SK-N-SH (cell line): ENCODE measurements at regions not wholly inside any gene's neighbourhood (a gene's known extent, or its start where the extent isn't known, plus 50 kb on each side); places are given as distances from the start of the nearest gene placed in this dataset.
A peak's percentile ranks its signal among the peaks of the same experiment; 100 is the strongest.

Source experiments
- CTCF ChIA-PET: fragments of 300-600, 350-600 bp; formaldehyde crosslinking; extraction: SDS; loops from one replicate; lab custom pipeline; 2021; lab: Yijun Ruan, JAX
- POLR2A ChIA-PET: fragments of 350-600 bp; sonication (Branson Sonifier 250); formaldehyde crosslinking; extraction: SDS; loops from one replicate; lab custom pipeline; 2020; ENCODE audit warnings: antibody characterized with exemption, inconsistent platforms; lab: Yijun Ruan, JAX
- DNase-seq: peaks from one replicate; pipeline ENCODE4 v3.0.0; 2012
- H2AFZ ChIP-seq: fragments of 200-600 bp; sonication (generic); 2 replicates; pipeline ENCODE4 v1.8.1; 2016; ENCODE audit warnings: antibody characterized with exemption, mild to moderate bottlenecking, low read depth
- H3F3A ChIP-seq: fragments of 200-600 bp; sonication (generic); replicated peaks from 2 replicates; pipeline ENCODE3; 2016; ENCODE audit warnings: antibody characterized with exemption, mild to moderate bottlenecking; ENCODE audit not compliant: insufficient read depth
- H3K27ac ChIP-seq, 2 experiments: fragments of 200-500 bp in 1 of 2; fragments of 200-600 bp in 1 of 2; sonication (Bioruptor generic) in 1 of 2; sonication (generic), shearing (Covaris generic) in 1 of 2; 2 replicates each; pipeline versions ENCODE4 v1.5.1 to v1.6.1; 2014 to 2016; ENCODE audit warnings: low read depth in 2 of 2, inconsistent platforms in 1 of 2, low read length in 1 of 2, mild to moderate bottlenecking in 1 of 2, mixed read lengths in 1 of 2
- H3K27me3 ChIP-seq: fragments of 200-600 bp; sonication (generic), shearing (Covaris generic); 2 replicates; pipeline ENCODE4 v1.6.1; 2016; ENCODE audit warnings: mixed run types; ENCODE audit not compliant: insufficient read depth
- H3K36me3 ChIP-seq, 2 experiments: fragments of 200-500 bp in 1 of 2; fragments of 200-600 bp in 1 of 2; sonication (Bioruptor generic) in 1 of 2; sonication (generic) in 1 of 2; replicated peaks in 1 of 2; 2 replicates each; pipeline versions ENCODE3 to v1.5.1; 2014 to 2016; ENCODE audit warnings: low read length in 1 of 2, mild to moderate bottlenecking in 1 of 2; ENCODE audit not compliant: insufficient read depth in 2 of 2, control insufficient read depth in 1 of 2
- H3K4me1 ChIP-seq, 2 experiments: fragments of 200-500 bp in 1 of 2; fragments of 200-600 bp in 1 of 2; sonication (Bioruptor generic) in 1 of 2; sonication (generic), shearing (Covaris generic) in 1 of 2; 2 replicates each; pipeline versions ENCODE4 v1.5.1 to v1.6.1; 2014 to 2016; ENCODE audit warnings: low read depth in 1 of 2, low read length in 1 of 2, mixed run types in 1 of 2; ENCODE audit not compliant: insufficient read depth in 2 of 2, control insufficient read depth in 1 of 2
- H3K4me2 ChIP-seq: fragments of 200-600 bp; sonication (generic), shearing (Covaris generic); 2 replicates; pipeline ENCODE4 v1.6.1; 2017; ENCODE audit warnings: mixed run types
- H3K4me3 ChIP-seq, 2 experiments: fragments of 200-500 bp in 1 of 2; fragments of 200-600 bp in 1 of 2; sonication (Bioruptor generic) in 1 of 2; sonication (generic), shearing (Covaris generic) in 1 of 2; 2 replicates each; pipeline versions ENCODE4 v1.5.1 to v1.8.1; 2014 to 2016; ENCODE audit warnings: low read depth in 2 of 2, inconsistent platforms in 1 of 2, low read length in 1 of 2, mild to moderate bottlenecking in 1 of 2, mixed read lengths in 1 of 2, moderate library complexity in 1 of 2
- H3K79me2 ChIP-seq: fragments of 200-600 bp; sonication (generic); 2 replicates; pipeline ENCODE4 v1.8.1; 2017; ENCODE audit warnings: mild to moderate bottlenecking; ENCODE audit not compliant: insufficient read depth
- H3K9ac ChIP-seq: fragments of 200-600 bp; sonication (generic); 2 replicates; pipeline ENCODE4 v1.6.1; 2017; ENCODE audit warnings: mixed run types
- H3K9me2 ChIP-seq: fragments of 200-600 bp; sonication (generic); 2 replicates; pipeline ENCODE4 v1.6.1; 2017; ENCODE audit warnings: mixed run types
- H3K9me3 ChIP-seq: fragments of 200-600 bp; sonication (generic); 2 replicates; pipeline ENCODE4 v1.6.1; 2017; ENCODE audit warnings: mixed run types, mild to moderate bottlenecking, moderate library complexity
- H4K20me1 ChIP-seq: fragments of 200-600 bp; sonication (generic); 2 replicates; pipeline ENCODE4 v1.6.1; 2017; ENCODE audit warnings: mild to moderate bottlenecking, mixed run types; ENCODE audit not compliant: insufficient read depth
- CTCF ChIP-seq: fragments of 200-600 bp; sonication (generic); IDR thresholded peaks from 2 replicates; pipeline ENCODE4 v1.6.1; 2017; ENCODE audit warnings: antibody characterized with exemption, mild to moderate bottlenecking, moderate library complexity
- ELF1 ChIP-seq: IDR thresholded peaks from 2 replicates; pipeline ENCODE4 v1.4.0; 2012
- FOXJ3 ChIP-seq: sonication (generic); formaldehyde crosslinking; IDR thresholded peaks from 2 replicates; pipeline ENCODE4 v1.5.1; 2020; ENCODE audit warnings: mild to moderate bottlenecking, missing genetic modification reagents
- FOXM1 ChIP-seq: IDR thresholded peaks from 2 replicates; pipeline ENCODE4 v1.4.0; 2012; ENCODE audit warnings: low read depth, mild to moderate bottlenecking
- GABPA ChIP-seq: IDR thresholded peaks from 2 replicates; pipeline ENCODE4 v1.4.0; 2012; ENCODE audit warnings: low read depth, mild to moderate bottlenecking
- MAX ChIP-seq: IDR thresholded peaks from 2 replicates; pipeline ENCODE4 v1.4.0; 2012; ENCODE audit warnings: low read depth
- NFIC ChIP-seq: IDR thresholded peaks from 2 replicates; pipeline ENCODE4 v1.4.0; 2012; ENCODE audit warnings: borderline replicate concordance
- NRF1 ChIP-seq: IDR thresholded peaks from 2 replicates; pipeline ENCODE4 v1.6.1; 2012; ENCODE audit warnings: low read depth, mild to moderate bottlenecking, low read length
- PBX3 ChIP-seq: IDR thresholded peaks from 2 replicates; pipeline ENCODE4; 2012
- RCOR1 ChIP-seq: fragments of 150-350 bp; IDR thresholded peaks from 2 replicates; pipeline ENCODE4 v1.6.1; 2017; ENCODE audit warnings: antibody characterized with exemption, low read length
- RFX5 ChIP-seq: IDR thresholded peaks from 2 replicates; pipeline ENCODE4 v1.6.1; 2012; ENCODE audit warnings: mild to moderate bottlenecking, improper control_type of control experiment, low read length
- RXRA ChIP-seq: IDR thresholded peaks from 2 replicates; pipeline ENCODE4 v1.4.0; 2012; ENCODE audit warnings: low read depth, mild to moderate bottlenecking, borderline replicate concordance
- TAF1 ChIP-seq: IDR thresholded peaks from 2 replicates; pipeline ENCODE4 v1.6.1; 2012; ENCODE audit warnings: low read depth, mild to moderate bottlenecking, low read length, moderate library complexity, borderline replicate concordance
- TCF12 ChIP-seq: IDR thresholded peaks from 2 replicates; pipeline ENCODE4 v1.4.0; 2012
- USF1 ChIP-seq: IDR thresholded peaks from 2 replicates; pipeline ENCODE4 v1.4.0; 2012; ENCODE audit warnings: low read depth, borderline replicate concordance
- USF2 ChIP-seq: fragments of 150-350 bp; IDR thresholded peaks from 2 replicates; pipeline ENCODE4 v1.6.1; 2017; ENCODE audit warnings: antibody characterized with exemption, low read length, low read depth, borderline replicate concordance
- YY1 ChIP-seq: IDR thresholded peaks from 2 replicates; pipeline ENCODE4 v1.4.0; 2012; ENCODE audit warnings: low read depth, mild to moderate bottlenecking
- ZBTB33 ChIP-seq: IDR thresholded peaks from 2 replicates; pipeline ENCODE4 v1.4.0; 2012; ENCODE audit warnings: low read depth, borderline replicate concordance
- whole genome bisulfite sequencing: methylation state at CpG from one replicate; pipeline ENCODE4 v1.1.6; 2017; ENCODE audit warnings: low lambda C conversion rate; 5-methylcytosine and 5-hydroxymethylcytosine counted together

- H2AFZ ChIP-seq, result no peak overlapping the region; the same call in 1 of the 2 replicates
- H3K4me2 ChIP-seq, result no peak overlapping the region; the same call in 1 of the 2 replicates
- no peaks in the 10 kb centered on the region for H3K9me2 ChIP-seq
- H3K9ac ChIP-seq, result no peak overlapping the region
- TF ChIP-seq NFIC (no peak), YY1 (no peak), RXRA (no peak), USF1 (no peak), PBX3 (no peak), FOXJ3 (CRISPR knock-in tag) (no peak), GABPA (no peak), MAX (no peak), TCF12 (no peak), FOXM1 (no peak), USF2 (no peak), ZBTB33 (no peak), ELF1 (no peak), CTCF (no peak), NRF1 (no peak), TAF1 (no peak), RFX5 (no peak), RCOR1 (no peak)
- no peaks in the 10 kb centered on the region for H3K79me2 ChIP-seq
- no peaks in the 10 kb centered on the region for H3K36me3 ChIP-seq
- no peak overlapping the region for H3K4me3 ChIP-seq
- WGBS, result 66% methylated on average over 8 of the region's 8 CpGs
- no peaks in the 10 kb centered on the region for H4K20me1 ChIP-seq
- no peaks in the 10 kb centered on the region for H3F3A ChIP-seq
- POLR2A ChIA-PET, result no interaction called here
- DNase-seq, result no peak
- H3K4me1 ChIP-seq, result peaks cover 0 to 5% of the 10 kb centered on the region in 2 experiments; a peak in 2 of 4 replicates
- CTCF ChIA-PET, result interaction anchor here (1.0 kb wide), 1 partner anchor 39 kb away, joined by 3 read pairs; no protein-coding TSS in a partner anchor
- no peaks in the 10 kb centered on the region for H3K27me3 ChIP-seq
- no peaks in the 10 kb centered on the region for H3K9me3 ChIP-seq
- peak overlapping the region in 1 of 2 experiments; percentile 46; a peak in 2 of 4 replicates for H3K27ac ChIP-seq
Measured at GRCh38 chr12:124233846-124234640, 60.9 kb upstream of the RFLNA start.
